ENCODE measurements at regions not wholly inside any gene's neighbourhood (a gene's known extent, or its start where the extent isn't known, plus 50 kb on each side); places are given as distances from the start of the nearest gene placed in this dataset.
"Not testable (repeated sequence)": the region's sequence is repeated elsewhere in the genome, so short reads cannot be mapped to it uniquely, and the experiment has no call there.

DNA sequence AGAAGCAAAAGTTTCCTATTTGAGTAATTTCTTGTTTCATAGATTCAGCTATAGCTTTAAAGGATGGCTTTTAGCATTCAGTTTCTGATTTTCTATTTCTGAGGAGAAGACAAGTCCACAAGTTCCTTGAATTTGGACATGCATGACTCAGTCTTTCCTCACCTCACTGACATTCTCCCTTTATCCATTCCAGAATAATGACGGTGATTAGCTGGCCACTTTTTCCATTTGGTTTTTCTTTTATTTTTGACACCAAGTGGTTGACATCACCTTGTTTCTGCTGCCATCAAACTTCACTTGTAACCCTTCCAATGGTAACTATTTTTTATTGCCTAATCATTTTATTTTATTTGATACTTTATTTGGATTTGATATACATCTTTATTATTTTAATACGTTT, 404.4 kb upstream of the KCNMB2 start:
- H3K4me3 ChIP-seq (ENCODE audit: control insufficient read depth, low read depth, low read length): no peak overlapping the region
- peak; percentile 78 for DNase-seq (ENCODE audit: low read depth)
- TF ChIP-seq CTCF (conservative IDR thresholded peaks at IDR 0.05; ENCODE audit: control insufficient read depth, insufficient read depth, low read depth, low read length): no peak

DNA sequence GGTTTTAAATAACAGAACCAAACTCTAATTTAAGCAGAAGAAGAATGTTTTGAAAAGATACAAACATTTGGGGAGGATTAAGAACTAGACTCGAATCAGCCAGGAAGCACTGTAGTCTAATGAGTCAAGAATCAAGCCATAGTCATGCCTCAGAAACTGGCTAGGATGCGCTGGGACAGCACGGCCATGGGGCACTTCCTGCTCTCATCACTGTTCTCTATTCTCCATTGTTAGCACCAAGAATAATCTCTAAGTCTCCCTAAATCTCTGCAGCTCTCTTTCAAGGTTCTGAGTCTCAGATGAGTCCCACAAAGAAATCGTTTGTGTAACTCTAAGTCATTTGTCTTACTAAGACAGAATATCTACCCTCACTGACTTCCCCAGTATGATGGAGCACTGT, 399.0 kb upstream of the KCNMB2 start:
- no peak for DNase-seq (ENCODE audit: low read depth)
- TF ChIP-seq CTCF (conservative IDR thresholded peaks at IDR 0.05; ENCODE audit: control insufficient read depth, insufficient read depth, low read depth, low read length): no peak
- H3K4me3 ChIP-seq (ENCODE audit: control insufficient read depth, low read depth, low read length): no peak overlapping the region

- DNase-seq (ENCODE audit: low read depth): no peak
Measured at GRCh38 chr3:178137831-178138230, 398.4 kb upstream of the KCNMB2 start.

DNA sequence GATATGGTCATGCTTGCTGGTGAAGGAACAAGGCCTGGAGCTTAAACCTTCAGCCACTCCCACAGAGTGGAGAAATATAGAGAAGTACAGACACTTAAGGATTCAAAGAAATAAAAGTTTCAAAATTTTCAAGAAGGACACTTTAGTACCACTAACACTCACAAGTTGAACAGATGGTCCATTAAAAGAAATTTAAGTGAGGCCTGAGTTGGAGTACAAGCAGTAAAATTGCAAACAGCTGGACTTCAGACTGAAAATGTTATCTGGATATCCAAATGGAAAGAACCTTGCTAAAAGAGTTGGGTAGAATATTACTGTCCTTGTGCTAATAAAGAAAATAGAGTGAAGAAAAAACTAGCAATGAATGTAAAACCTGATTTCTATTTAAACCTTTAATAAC, 397.1 kb upstream of the KCNMB2 start:
- no peak for DNase-seq (ENCODE audit: low read depth)
- no peak overlapping the region for H3K4me3 ChIP-seq (ENCODE audit: control insufficient read depth, low read depth, low read length)
- TF ChIP-seq CTCF (conservative IDR thresholded peaks at IDR 0.05; ENCODE audit: control insufficient read depth, insufficient read depth, low read depth, low read length): no peak

More at GRCh38 chr3:178137831-178138230, 398.4 kb upstream of the KCNMB2 start:
- H3K4me3 ChIP-seq (ENCODE audit: control insufficient read depth, low read depth, low read length): no peak overlapping the region
- TF ChIP-seq CTCF (conservative IDR thresholded peaks at IDR 0.05; ENCODE audit: control insufficient read depth, insufficient read depth, low read depth, low read length): no peak

GRCh38 chr3:178140531-178141304, 395.5 kb upstream of the KCNMB2 start:
- DNase-seq (ENCODE audit: low read depth): no peak
- H3K4me3 ChIP-seq (ENCODE audit: control insufficient read depth, low read depth, low read length): no peak overlapping the region
- no peak for TF ChIP-seq CTCF (conservative IDR thresholded peaks at IDR 0.05; ENCODE audit: control insufficient read depth, insufficient read depth, low read depth, low read length)

DNA sequence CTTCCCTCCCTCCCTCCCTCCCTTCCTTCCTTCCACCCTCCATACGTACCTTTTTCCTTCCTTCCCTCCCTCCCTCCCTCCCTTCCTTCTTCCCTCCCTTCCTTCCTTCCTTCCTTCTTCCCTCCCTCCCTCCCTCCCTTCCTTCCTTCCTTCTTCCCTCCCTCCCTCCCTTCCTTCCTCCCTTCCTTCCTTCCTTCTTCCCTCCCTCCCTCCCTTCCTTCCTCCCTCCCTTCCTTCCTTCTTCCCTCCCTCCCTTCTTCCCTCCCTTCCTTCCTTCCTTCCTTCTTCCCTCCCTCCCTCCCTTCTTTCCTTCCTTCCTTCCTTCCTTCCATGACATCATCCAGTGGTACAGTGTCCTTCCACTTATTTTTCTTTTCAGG, 394.9 kb upstream of the KCNMB2 start:
- not testable (repeated sequence) for H3K4me3 ChIP-seq (ENCODE audit: control insufficient read depth, low read depth, low read length); DNase-seq (ENCODE audit: low read depth)

GRCh38 chr3:178146406-178146831, 389.8 kb upstream of the KCNMB2 start:
- no peak overlapping the region for H3K4me3 ChIP-seq (ENCODE audit: control insufficient read depth, low read depth, low read length)
- DNase-seq (ENCODE audit: low read depth): no peak
- no peak for TF ChIP-seq CTCF (conservative IDR thresholded peaks at IDR 0.05; ENCODE audit: control insufficient read depth, insufficient read depth, low read depth, low read length)
